BJ (cell line): ENCODE measurements at regions not wholly inside any gene's neighbourhood (a gene's known extent, or its start where the extent isn't known, plus 50 kb on each side); places are given as distances from the start of the nearest gene placed in this dataset.

Experiments
- CTCF ChIA-PET: fragments of 350-600 bp; formaldehyde crosslinking; extraction: SDS; loops from one replicate; lab custom pipeline; 2021; ENCODE audit warnings: antibody characterized with exemption, inconsistent platforms; lab: Yijun Ruan, JAX
- POLR2A ChIA-PET: fragments of 300-600 bp; sonication (Branson Sonifier 250); formaldehyde crosslinking; extraction: SDS; loops from one replicate; lab custom pipeline; 2021; ENCODE audit warnings: antibody characterized with exemption; lab: Charles Lee
- DNase-seq: peaks from one replicate; pipeline ENCODE4 v3.0.0-alpha.2; 2011; ENCODE audit warnings: low read depth
- H3K27me3 ChIP-seq: 2 replicates; pipeline ENCODE4 v1.6.0; 2011; ENCODE audit warnings: low read length; ENCODE audit not compliant: control insufficient read depth, insufficient read depth
- H3K36me3 ChIP-seq: 2 replicates; pipeline ENCODE4 v1.5.1; 2011; ENCODE audit warnings: low read length; ENCODE audit not compliant: control insufficient read depth, insufficient read depth
- H3K4me3 ChIP-seq: 2 replicates; pipeline ENCODE4 v1.5.1; 2011; ENCODE audit warnings: low read depth, mild to moderate bottlenecking, control low read depth, low read length
- CTCF ChIP-seq: IDR thresholded peaks from 2 replicates; pipeline ENCODE4 v1.5.1; 2011; ENCODE audit warnings: low read depth, mild to moderate bottlenecking, control low read depth, inconsistent platforms, low read length, moderate library complexity; ENCODE audit not compliant: insufficient read depth

DNA sequence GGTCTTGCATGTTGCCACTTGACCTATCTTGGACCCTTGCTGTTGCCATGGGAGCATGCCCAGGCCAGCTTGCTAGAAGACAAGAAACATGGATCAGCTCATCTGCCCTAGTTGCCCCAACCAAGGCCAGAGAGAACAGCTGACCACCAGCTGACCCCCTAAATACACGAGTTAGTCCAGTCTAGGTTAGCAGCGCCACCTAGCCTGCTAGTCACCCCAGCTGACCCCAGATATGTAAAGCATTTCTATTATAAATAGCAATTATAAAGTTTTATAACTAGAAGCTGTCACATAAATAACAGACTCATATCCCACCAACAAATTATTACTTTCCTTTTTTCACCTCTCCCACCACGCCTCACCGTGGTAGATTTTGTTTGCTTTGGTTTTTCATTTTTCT, 387.8 kb downstream of the RASEF start:
- POLR2A ChIA-PET = no interaction called here
- no peak for DNase-seq
- CTCF ChIA-PET = no interaction called here
- H3K27me3 ChIP-seq = no peaks in the 10 kb centered on the region
- TF ChIP-seq CTCF = no peak
- H3K36me3 ChIP-seq = no peaks in the 10 kb centered on the region
- no peak overlapping the region for H3K4me3 ChIP-seq

GRCh38 chr9:82675605-82676004, 387.3 kb downstream of the RASEF start:
- no peak for TF ChIP-seq CTCF
- DNase-seq = no peak
- POLR2A ChIA-PET = no interaction called here
- Histone ChIP-seq H3K36me3 (no peaks in the 10 kb centered on the region), H3K4me3 (no peak overlapping the region), H3K27me3 (no peaks in the 10 kb centered on the region)
- CTCF ChIA-PET = no interaction called here

GRCh38 chr9:82677086-82677485, 385.9 kb downstream of the RASEF start:
- no peak overlapping the region for H3K4me3 ChIP-seq
- ChIA-PET CTCF (interaction anchor here (1.3 kb wide), 1 partner anchor 13 kb away, joined by 4 read pairs; no protein-coding TSS in a partner anchor), POLR2A (no interaction called here)
- no peak for TF ChIP-seq CTCF
- no peak for DNase-seq
- H3K27me3 ChIP-seq = no peaks in the 10 kb centered on the region
- H3K36me3 ChIP-seq = no peaks in the 10 kb centered on the region

DNA sequence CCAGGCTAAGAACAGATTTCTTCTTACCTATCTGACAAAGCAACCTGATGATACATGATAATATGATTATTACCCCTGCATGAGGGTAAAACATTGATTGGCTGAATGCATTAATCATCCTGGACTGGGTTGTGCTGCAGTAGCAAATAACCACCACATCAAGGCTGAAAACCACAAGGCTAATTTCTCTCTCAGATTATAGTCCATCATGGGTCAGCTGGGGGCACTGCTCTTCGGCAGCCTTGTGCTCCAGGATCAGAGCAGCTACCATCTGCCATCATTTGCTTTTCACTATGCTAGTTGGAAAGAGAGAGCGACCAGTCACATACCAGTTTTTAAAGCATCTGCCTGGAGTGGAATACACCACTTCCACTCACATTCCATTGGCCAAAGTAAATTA, 383.5 kb downstream of the RASEF start:
- ChIA-PET POLR2A (no interaction called here), CTCF (no interaction called here)
- TF ChIP-seq CTCF = no peak
- no peak overlapping the region for H3K4me3 ChIP-seq
- no peaks in the 10 kb centered on the region for H3K27me3 ChIP-seq
- no peaks in the 10 kb centered on the region for H3K36me3 ChIP-seq
- DNase-seq = no peak

GRCh38 chr9:82680179-82680935, 382.6 kb downstream of the RASEF start:
- H3K36me3 ChIP-seq = no peaks in the 10 kb centered on the region
- no peak for TF ChIP-seq CTCF
- no peaks in the 10 kb centered on the region for H3K27me3 ChIP-seq
- ChIA-PET CTCF (no interaction called here), POLR2A (no interaction called here)
- no peak overlapping the region for H3K4me3 ChIP-seq
- no peak for DNase-seq
